Esophagus squamous epithelium (tissue), 5 donors: ENCODE measurements at regions not wholly inside any gene's neighbourhood (a gene's known extent, or its start where the extent isn't known, plus 50 kb on each side); places are given as distances from the start of the nearest gene placed in this dataset.

Source experiments
- DNase-seq: peaks from one replicate; lab custom pipeline; 2025; lab: John Stamatoyannopoulos, UW
- H3K27ac ChIP-seq, 4 donors: fragments of 200-600 bp; sonication (generic); one replicate each; pipeline ENCODE4 v1.5.1; 2016 to 2019; ENCODE audit warnings: mild to moderate bottlenecking in 1 of 4
- H3K27me3 ChIP-seq, 4 donors: fragments of 200-600 bp; sonication (generic); 1 replicate in 3 of 4; 2 replicates in 1 of 4; pipeline versions ENCODE4 v1.5.1 to v1.6.0; 2017 to 2021; ENCODE audit warnings: antibody characterized with exemption in 1 of 4
- H3K36me3 ChIP-seq, 3 donors: fragments of 200-600 bp; sonication (generic); one replicate each; pipeline ENCODE4 v1.5.1; 2016 to 2019
- H3K4me1 ChIP-seq, 3 donors: fragments of 200-600 bp; sonication (generic); one replicate each; pipeline ENCODE4 v1.5.1; 2017 to 2019
- H3K4me3 ChIP-seq, 4 donors: fragments of 200-600 bp; sonication (generic); 1 replicate in 3 of 4; 2 replicates in 1 of 4; pipeline ENCODE4 v1.5.1; 2016 to 2019; ENCODE audit warnings: mild to moderate bottlenecking in 2 of 4, moderate library complexity in 1 of 4
- H3K9me3 ChIP-seq, 3 donors: fragments of 200-600 bp; sonication (generic); one replicate each; pipeline ENCODE4 v1.5.1; 2016 to 2019
- CTCF ChIP-seq, 6 experiments: fragments of 450-650 bp in 4 of 6; fragments of 200-600 bp in 2 of 6; sonication (generic) in 2 of 6; IDR thresholded peaks; one replicate each; pipeline ENCODE4 v1.5.1; 2016 to 2019; ENCODE audit warnings: antibody characterized with exemption in 6 of 6, mild to moderate bottlenecking in 4 of 6, moderate library complexity in 4 of 6
- POLR2A ChIP-seq, 4 donors: fragments of 450-650 bp; IDR thresholded peaks; one replicate each; pipeline ENCODE4 v1.6.1; 2017; ENCODE audit warnings: antibody characterized with exemption in 4 of 4, mild to moderate bottlenecking in 4 of 4, moderate library complexity in 3 of 4
- WGBS, 2 donors: methylation state at CpG; one replicate each; pipeline ENCODE4 v1.1.5; 2018; 5-methylcytosine and 5-hydroxymethylcytosine counted together
- intact Hi-C: fragments of 100-400 bp; cut with DNase I; formaldehyde crosslinking; loops from one replicate; pipeline ENCODE4 v1.15.0; 2022
- donor health status: DM: yes; HTN: yes; CAD: no.

- TF ChIP-seq CTCF (IDR thresholded peaks at IDR 0.05): no peak
- TF ChIP-seq POLR2A (IDR thresholded peaks at IDR 0.05): no peak
- H3K27ac ChIP-seq: no peak overlapping the region
- intact Hi-C loops: no loop called here
- DNase-seq: no peak
- no peaks in the 10 kb centered on the region for H3K36me3 ChIP-seq
- H3K9me3 ChIP-seq: no peaks in the 10 kb centered on the region
- H3K4me1 ChIP-seq: no peaks in the 10 kb centered on the region
- no peaks in the 10 kb centered on the region for H3K27me3 ChIP-seq
- no peak overlapping the region for H3K4me3 ChIP-seq
- WGBS, 2 donors: 63 to 83% methylated on average over 4 of the region's 4 CpGs
Measured at GRCh38 chr7:118626739-118627138, 402.2 kb downstream of the ANKRD7 start.

GRCh38 chr7:118627467-118627866 lies 403.0 kb downstream of the ANKRD7 start:
- TF ChIP-seq POLR2A (IDR thresholded peaks at IDR 0.05) (no peak), CTCF (IDR thresholded peaks at IDR 0.05) (no peak)
- Histone ChIP-seq H3K4me3 (no peak overlapping the region), H3K9me3 (no peaks in the 10 kb centered on the region), H3K4me1 (no peaks in the 10 kb centered on the region), H3K27ac (no peak overlapping the region), H3K36me3 (no peaks in the 10 kb centered on the region), H3K27me3 (no peaks in the 10 kb centered on the region)
- 65 to 67% methylated on average over 8 of the region's 8 CpGs for WGBS, 2 donors
- no peak for DNase-seq
- intact Hi-C loops: no loop called here

- Histone ChIP-seq H3K4me1 (no peaks in the 10 kb centered on the region), H3K27me3 (no peaks in the 10 kb centered on the region), H3K9me3 (no peaks in the 10 kb centered on the region), H3K4me3 (no peak overlapping the region), H3K27ac (no peak overlapping the region), H3K36me3 (no peaks in the 10 kb centered on the region)
- intact Hi-C loops: no loop called here
- WGBS, 2 donors: 0 to 26% methylated on average over 2 of the region's 2 CpGs
- no peak for DNase-seq
- no peak for TF ChIP-seq POLR2A (IDR thresholded peaks at IDR 0.05)
- no peak for TF ChIP-seq CTCF (IDR thresholded peaks at IDR 0.05)
Measured at GRCh38 chr7:118629898-118630438, 405.5 kb downstream of the ANKRD7 start.

DNA sequence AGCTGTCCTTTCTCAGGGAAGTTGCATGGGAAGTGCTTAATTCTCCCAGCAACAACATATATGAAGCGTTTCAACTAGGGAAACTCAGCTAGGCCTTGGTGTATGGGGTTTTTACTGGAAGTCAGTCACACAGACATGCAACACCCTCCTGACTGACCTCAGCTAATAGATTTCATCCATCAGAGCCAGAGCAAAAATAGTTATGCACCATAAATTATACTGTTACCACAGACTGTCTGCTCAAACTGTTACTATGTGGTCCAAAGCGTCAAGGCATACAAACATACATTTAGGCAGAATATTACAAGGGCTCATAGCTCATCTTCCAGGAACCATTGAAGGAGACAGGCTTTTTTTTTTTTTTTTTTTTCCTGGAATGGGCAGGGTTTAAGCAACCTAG lies 417.9 kb downstream of the ANKRD7 start:
- Histone ChIP-seq H3K27me3 (no peaks in the 10 kb centered on the region), H3K4me1 (no peaks in the 10 kb centered on the region), H3K27ac (no peak overlapping the region), H3K4me3 (no peak overlapping the region), H3K9me3 (no peaks in the 10 kb centered on the region), H3K36me3 (no peaks in the 10 kb centered on the region)
- intact Hi-C loops: no loop called here
- DNase-seq: no peak
- 57 to 78% methylated on average over 2 of the region's 2 CpGs for WGBS, 2 donors
- TF ChIP-seq POLR2A (IDR thresholded peaks at IDR 0.05) (no peak), CTCF (IDR thresholded peaks at IDR 0.05) (no peak)

- H3K4me1 ChIP-seq: no peaks in the 10 kb centered on the region
- intact Hi-C loops: no loop called here
- no peaks in the 10 kb centered on the region for H3K9me3 ChIP-seq
- TF ChIP-seq CTCF (IDR thresholded peaks at IDR 0.05) (no peak), POLR2A (IDR thresholded peaks at IDR 0.05) (no peak)
- H3K4me3 ChIP-seq: no peak overlapping the region
- H3K27me3 ChIP-seq: no peaks in the 10 kb centered on the region
- no peak overlapping the region for H3K27ac ChIP-seq
- DNase-seq: no peak
- H3K36me3 ChIP-seq: no peaks in the 10 kb centered on the region
Measured at GRCh38 chr7:118644346-118644745, 419.8 kb downstream of the ANKRD7 start.
